Panc1 (cell line): ENCODE measurements at regions not wholly inside any gene's neighbourhood (a gene's known extent, or its start where the extent isn't known, plus 50 kb on each side); places are given as distances from the start of the nearest gene placed in this dataset.

Source experiments
- ATAC-seq: fragments of 200-7000 bp; cut with Tn5 transposase; 2 replicates; pipeline ENCODE4 v1.9.1; 2020; ENCODE audit warnings: mild to moderate bottlenecking, moderate library complexity
- BruUV-seq: library from RNA; stranded (reverse); fragments of 400-500 nt; replicated peaks from 2 replicates; lab custom pipeline; 2021; lab: Mats Ljungman, UMichigan
- CTCF ChIA-PET: fragments of 300-600 bp; sonication (Branson Sonifier 250); formaldehyde crosslinking; loops from one replicate; lab custom pipeline; 2022; ENCODE audit warnings: antibody characterized with exemption; lab: Charles Lee
- POLR2A ChIA-PET: fragments of 300-600 bp; sonication (Branson Sonifier 250); formaldehyde crosslinking; loops from one replicate; lab custom pipeline; 2022; ENCODE audit warnings: antibody characterized with exemption; lab: Charles Lee
- DNase-seq: peaks from one replicate; pipeline ENCODE4 v3.0.0-alpha.2; 2010; ENCODE audit warnings: low read depth, low spot score
- H3K27ac ChIP-seq: 2 replicates; pipeline ENCODE4 v1.5.1; 2011; ENCODE audit warnings: mild to moderate bottlenecking, low read length, inconsistent platforms
- H3K27me3 ChIP-seq: fragments of 200-500 bp; sonication (Bioruptor generic); 2 replicates; pipeline ENCODE4 v1.6.0; 2014; ENCODE audit warnings: low read length, inconsistent platforms; ENCODE audit not compliant: control insufficient read depth, insufficient read depth
- H3K36me3 ChIP-seq: fragments of 200-500 bp; sonication (Bioruptor generic); 2 replicates; pipeline ENCODE4 v1.5.1; 2014; ENCODE audit warnings: inconsistent platforms, mild to moderate bottlenecking, low read length, moderate library complexity; ENCODE audit not compliant: control insufficient read depth, insufficient read depth
- H3K4me1 ChIP-seq: 2 replicates; pipeline ENCODE4 v1.5.1; 2011; ENCODE audit warnings: inconsistent platforms, mild to moderate bottlenecking, low read length, moderate library complexity; ENCODE audit not compliant: control insufficient read depth, insufficient read depth
- H3K4me3 ChIP-seq, 2 experiments: 2 replicates each; pipeline ENCODE4 v1.5.1; 2011 to 2012; ENCODE audit warnings: low read depth in 2 of 2, low read length in 2 of 2, mild to moderate bottlenecking in 2 of 2, inconsistent platforms in 1 of 2, moderate library complexity in 1 of 2
- H3K9me3 ChIP-seq: fragments of 200-500 bp; sonication (Bioruptor generic); 2 replicates; pipeline ENCODE4 v1.5.1; 2014; ENCODE audit warnings: low read depth, mild to moderate bottlenecking, inconsistent platforms, low read length, moderate library complexity; ENCODE audit not compliant: control insufficient read depth, insufficient read depth
- CTCF ChIP-seq: fragments of 450-650 bp; IDR thresholded peaks from 2 replicates; pipeline ENCODE4 v1.5.1; 2017; ENCODE audit warnings: mild to moderate bottlenecking
- POLR2AphosphoS5 ChIP-seq: IDR thresholded peaks from 2 replicates; pipeline ENCODE4 v1.6.1; 2012; ENCODE audit warnings: mild to moderate bottlenecking, low read depth, low read length, moderate library complexity
- REST ChIP-seq, 2 experiments: IDR thresholded peaks; 2 replicates each; pipeline ENCODE4 v1.6.1; 2011 to 2012; ENCODE audit warnings: low read depth in 2 of 2, control low read depth in 1 of 2, low read length in 1 of 2, mild to moderate bottlenecking in 1 of 2, moderate library complexity in 1 of 2; ENCODE audit not compliant: insufficient read depth in 1 of 2
- SIN3A ChIP-seq: IDR thresholded peaks from 2 replicates; pipeline ENCODE4 v1.6.1; 2012; ENCODE audit warnings: low read depth, mild to moderate bottlenecking, low read length, moderate library complexity, borderline replicate concordance; ENCODE audit not compliant: insufficient read depth
- TCF7L2 ChIP-seq: IDR thresholded peaks from 2 replicates; pipeline ENCODE4 v1.6.1; 2011; ENCODE audit warnings: mild to moderate bottlenecking, low read depth, low read length, inconsistent platforms
- in situ Hi-C: cut with HindIII; loops from 2 replicates; pipeline ENCODE4 v1.10.0; 2016; ENCODE audit warnings: low sequenced_read_pairs, low pct_unique_long_range_greater_than_20kb
- intact Hi-C: fragments of 100-400 bp; cut with micrococcal nuclease; formaldehyde crosslinking; loops from one replicate; pipeline ENCODE4 v1.10.0; 2022; ENCODE audit not compliant: unreplicated experiment

- intact Hi-C loops: no loop called here
- Histone ChIP-seq H3K4me3 (no peak overlapping the region), H3K9me3 (no peaks in the 10 kb centered on the region), H3K36me3 (no peaks in the 10 kb centered on the region), H3K27ac (no peak overlapping the region), H3K27me3 (no peaks in the 10 kb centered on the region), H3K4me1 (no peaks in the 10 kb centered on the region)
- TF ChIP-seq SIN3A (no peak), REST (IDR thresholded peaks at IDR 0.05; ENCODE audit: insufficient read depth in 1 of 2, low read depth in 2 of 2, low read length in 1 of 2) (no peak), TCF7L2 (no peak), CTCF (no peak), POLR2AphosphoS5 (no peak)
- no peak for ATAC-seq
- ChIA-PET POLR2A (no interaction called here), CTCF (no interaction called here)
- in situ Hi-C loops: no loop called here
- no peak for DNase-seq
- no TSS peak for BruUV-seq
Observed at GRCh38 chr5:164256351-164256750, 750.9 kb downstream of the MAT2B start.

DNA sequence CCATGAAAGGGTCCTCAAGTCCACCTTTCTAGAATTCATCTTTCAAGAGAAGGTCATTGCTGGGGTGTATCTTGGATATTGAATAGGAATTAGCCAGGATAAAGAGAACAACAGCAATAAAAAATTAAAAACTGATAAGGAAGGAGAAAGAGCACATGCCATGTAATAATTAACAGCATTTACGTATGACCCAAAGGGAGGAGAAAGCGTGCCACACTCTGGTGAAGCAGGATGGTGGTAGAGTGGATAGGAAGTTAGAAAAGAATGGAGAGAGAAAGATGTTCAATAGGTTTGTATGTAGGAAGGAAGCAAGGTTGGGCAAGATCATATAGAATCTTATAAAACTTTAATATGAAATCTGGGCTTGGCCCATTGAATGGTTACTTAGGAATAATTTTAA is 751.5 kb downstream of the MAT2B start:
- DNase-seq (no peak), ATAC-seq (no peak)
- no peaks in the 10 kb centered on the region for H3K4me1 ChIP-seq
- H3K27ac ChIP-seq: no peak overlapping the region
- intact Hi-C loops: no loop called here
- ChIA-PET POLR2A (no interaction called here), CTCF (no interaction called here)
- no peak for TF ChIP-seq TCF7L2
- TF ChIP-seq SIN3A: no peak
- TF ChIP-seq POLR2AphosphoS5: no peak
- TF ChIP-seq CTCF: no peak
- TF ChIP-seq REST (IDR thresholded peaks at IDR 0.05; ENCODE audit: insufficient read depth in 1 of 2, low read depth in 2 of 2, low read length in 1 of 2): no peak
- H3K27me3 ChIP-seq: no peaks in the 10 kb centered on the region
- in situ Hi-C loops: no loop called here
- H3K36me3 ChIP-seq: no peaks in the 10 kb centered on the region
- no peaks in the 10 kb centered on the region for H3K9me3 ChIP-seq
- no peak overlapping the region for H3K4me3 ChIP-seq
- no TSS peak for BruUV-seq
